Upper lobe of left lung (tissue), 4 donors: ENCODE measurements at regions not wholly inside any gene's neighbourhood (a gene's known extent, or its start where the extent isn't known, plus 50 kb on each side); places are given as distances from the start of the nearest gene placed in this dataset.

Source experiments
- CTCF ChIP-seq, 6 experiments: fragments of 450-650 bp in 4 of 6; fragments of 200-600 bp in 2 of 6; sonication (generic) in 2 of 6; IDR thresholded peaks; one replicate each; pipeline ENCODE4 v1.5.1; 2016 to 2019; ENCODE audit warnings: antibody characterized with exemption in 6 of 6
- EP300 ChIP-seq, 4 donors: sonication (generic); formaldehyde crosslinking; IDR thresholded peaks; one replicate each; pipeline ENCODE4 v1.5.1; 2017; ENCODE audit warnings: antibody characterized with exemption in 4 of 4, control low read depth in 2 of 4
- POLR2A ChIP-seq, 4 donors: fragments of 450-650 bp; IDR thresholded peaks; one replicate each; pipeline ENCODE4 v1.5.1; 2016 to 2017; ENCODE audit warnings: antibody characterized with exemption in 4 of 4, mild to moderate bottlenecking in 2 of 4
- POLR2AphosphoS5 ChIP-seq, 2 donors: sonication (generic); formaldehyde crosslinking; IDR thresholded peaks; one replicate each; pipeline ENCODE4 v1.5.1; 2017; ENCODE audit warnings: antibody characterized with exemption in 2 of 2

- TF ChIP-seq POLR2A (IDR thresholded peaks at IDR 0.05) (no peak), CTCF (IDR thresholded peaks at IDR 0.05) (no peak), POLR2AphosphoS5 (IDR thresholded peaks at IDR 0.05) (no peak), EP300 (IDR thresholded peaks at IDR 0.05) (no peak)
Observed at GRCh38 chr13:104098421-104098820, 1032.2 kb upstream of the SLC10A2 start.
